Sigmoid colon (tissue), 6 donors: ENCODE measurements at regions not wholly inside any gene's neighbourhood (a gene's known extent, or its start where the extent isn't known, plus 50 kb on each side); places are given as distances from the start of the nearest gene placed in this dataset.

ENCODE experiments used
- DNase-seq: peaks from one replicate; pipeline ENCODE4 v3.0.0-alpha.2; 2019
- H3K27ac ChIP-seq, 4 donors: fragments of 200-600 bp; sonication (generic); one replicate each; pipeline ENCODE4 v1.5.1; 2016 to 2019; ENCODE audit warnings: mild to moderate bottlenecking in 1 of 4
- H3K27me3 ChIP-seq, 3 donors: fragments of 200-600 bp; sonication (generic); one replicate each; pipeline ENCODE4 v1.5.1; 2019; ENCODE audit warnings: mild to moderate bottlenecking in 1 of 3
- H3K36me3 ChIP-seq, 4 donors: fragments of 200-600 bp; sonication (generic); one replicate each; pipeline ENCODE4 v1.5.1; 2016 to 2019
- H3K4me1 ChIP-seq, 4 donors: fragments of 200-600 bp; sonication (generic); one replicate each; pipeline ENCODE4 v1.5.1; 2017 to 2019
- H3K4me3 ChIP-seq, 4 donors: fragments of 200-600 bp; sonication (generic); one replicate each; pipeline ENCODE4 v1.5.1; 2017 to 2019; ENCODE audit warnings: mild to moderate bottlenecking in 2 of 4, moderate library complexity in 1 of 4
- H3K9me3 ChIP-seq, 4 donors: fragments of 200-600 bp in 3 of 4; sonication (generic) in 3 of 4; one replicate each; pipeline versions ENCODE4 v1.5.1 to v1.6.1; 2013 to 2019
- CTCF ChIP-seq, 4 experiments: fragments of 450-650 bp in 3 of 4; fragments of 200-600 bp in 1 of 4; IDR thresholded peaks; one replicate each; pipeline ENCODE4 v1.5.1; 2016 to 2019; ENCODE audit warnings: antibody characterized with exemption in 4 of 4, mild to moderate bottlenecking in 3 of 4, moderate library complexity in 2 of 4
- EP300 ChIP-seq, 4 donors: sonication (generic); formaldehyde crosslinking; IDR thresholded peaks; one replicate each; pipeline ENCODE4 v1.6.1; 2017; ENCODE audit warnings: antibody characterized with exemption in 4 of 4
- POLR2A ChIP-seq, 2 donors: fragments of 450-650 bp; IDR thresholded peaks; one replicate each; pipeline ENCODE4 v1.6.1; 2016; ENCODE audit warnings: antibody characterized with exemption in 2 of 2, mild to moderate bottlenecking in 2 of 2, moderate library complexity in 2 of 2
- POLR2AphosphoS5 ChIP-seq, 4 donors: sonication (generic); formaldehyde crosslinking; IDR thresholded peaks; one replicate each; pipeline ENCODE4 v1.6.1; 2017; ENCODE audit warnings: antibody characterized with exemption in 4 of 4
- WGBS, 2 donors: extraction: QIAGEN DNeasy Blood & Tissue Kit; methylation state at CpG; one replicate each; pipeline ENCODE4 v1.1.7; 2013; 5-methylcytosine and 5-hydroxymethylcytosine counted together
- intact Hi-C: fragments of 100-400 bp; cut with DNase I; formaldehyde crosslinking; loops from one replicate; pipeline ENCODE4 v1.15.1; 2023
- donor health status: healthy with polysubstance abuse.
- donor health status: healthy.

- no peaks in the 10 kb centered on the region for H3K36me3 ChIP-seq
- DNase-seq, result no peak
- no peaks in the 10 kb centered on the region for H3K4me1 ChIP-seq
- H3K9me3 ChIP-seq, result no peaks in the 10 kb centered on the region
- no peak overlapping the region for H3K27ac ChIP-seq
- WGBS, 2 donors, result 91% methylated on average over 2 of the region's 2 CpGs
- intact Hi-C loops, result no loop called here
- TF ChIP-seq POLR2AphosphoS5 (IDR thresholded peaks at IDR 0.05) (no peak), CTCF (IDR thresholded peaks at IDR 0.05) (no peak), POLR2A (IDR thresholded peaks at IDR 0.05) (no peak), EP300 (IDR thresholded peaks at IDR 0.05) (no peak)
- no peak overlapping the region for H3K4me3 ChIP-seq
- H3K27me3 ChIP-seq, result peaks cover 0 to 2% (median 0%) of the 10 kb centered on the region in 3 donors
These were observed 206.6 kb downstream of the SHQ1 start for GRCh38 chr3:72641684-72642083.

- Histone ChIP-seq H3K4me1 (no peaks in the 10 kb centered on the region), H3K9me3 (no peaks in the 10 kb centered on the region), H3K27ac (no peak overlapping the region), H3K36me3 (no peaks in the 10 kb centered on the region), H3K4me3 (no peak overlapping the region), H3K27me3 (peaks cover 0 to 2% (median 0%) of the 10 kb centered on the region in 3 donors)
- WGBS, 2 donors, result 88 to 90% methylated on average over 4 of the region's 4 CpGs
- no peak for DNase-seq
- intact Hi-C loops, result no loop called here
- TF ChIP-seq CTCF (IDR thresholded peaks at IDR 0.05) (no peak), POLR2A (IDR thresholded peaks at IDR 0.05) (no peak), POLR2AphosphoS5 (IDR thresholded peaks at IDR 0.05) (no peak), EP300 (IDR thresholded peaks at IDR 0.05) (no peak)
These were observed 207.2 kb downstream of the SHQ1 start for GRCh38 chr3:72641072-72641471.

- intact Hi-C loops, result no loop called here
- no peaks in the 10 kb centered on the region for H3K4me1 ChIP-seq
- H3K4me3 ChIP-seq, result no peak overlapping the region
- 56 to 80% methylated on average over 8 of the region's 8 CpGs for WGBS, 2 donors
- no peak for TF ChIP-seq EP300 (IDR thresholded peaks at IDR 0.05)
- TF ChIP-seq POLR2AphosphoS5 (IDR thresholded peaks at IDR 0.05), result no peak
- TF ChIP-seq CTCF (IDR thresholded peaks at IDR 0.05), result no peak
- TF ChIP-seq POLR2A (IDR thresholded peaks at IDR 0.05), result no peak
- DNase-seq, result no peak
- H3K27ac ChIP-seq, result no peak overlapping the region
- H3K9me3 ChIP-seq, result no peaks in the 10 kb centered on the region
- no peaks in the 10 kb centered on the region for H3K36me3 ChIP-seq
- peaks cover 0 to 2% (median 0%) of the 10 kb centered on the region in 3 donors for H3K27me3 ChIP-seq
These were observed 211.2 kb downstream of the SHQ1 start for GRCh38 chr3:72636969-72637597.

GRCh38 chr3:72635551-72635950 lies 212.7 kb downstream of the SHQ1 start:
- intact Hi-C loops, result no loop called here
- H3K36me3 ChIP-seq, result no peaks in the 10 kb centered on the region
- no peaks in the 10 kb centered on the region for H3K4me1 ChIP-seq
- no peak overlapping the region for H3K27ac ChIP-seq
- TF ChIP-seq CTCF (IDR thresholded peaks at IDR 0.05) (no peak), POLR2AphosphoS5 (IDR thresholded peaks at IDR 0.05) (no peak), POLR2A (IDR thresholded peaks at IDR 0.05) (no peak), EP300 (IDR thresholded peaks at IDR 0.05) (no peak)
- no peak overlapping the region for H3K4me3 ChIP-seq
- H3K9me3 ChIP-seq, result no peaks in the 10 kb centered on the region
- DNase-seq, result no peak
- WGBS, 2 donors, result 87 to 93% methylated on average over 4 of the region's 4 CpGs
- H3K27me3 ChIP-seq, result no peaks in the 10 kb centered on the region

GRCh38 chr3:72634128-72634527 lies 214.1 kb downstream of the SHQ1 start:
- intact Hi-C loops, result no loop called here
- no peak for DNase-seq
- no peaks in the 10 kb centered on the region for H3K36me3 ChIP-seq
- no peaks in the 10 kb centered on the region for H3K9me3 ChIP-seq
- no peak overlapping the region for H3K27ac ChIP-seq
- H3K27me3 ChIP-seq, result no peaks in the 10 kb centered on the region
- H3K4me3 ChIP-seq, result no peak overlapping the region
- 82 to 88% methylated on average over 2 of the region's 2 CpGs for WGBS, 2 donors
- no peaks in the 10 kb centered on the region for H3K4me1 ChIP-seq
- TF ChIP-seq EP300 (IDR thresholded peaks at IDR 0.05) (no peak), POLR2A (IDR thresholded peaks at IDR 0.05) (no peak), POLR2AphosphoS5 (IDR thresholded peaks at IDR 0.05) (no peak), CTCF (IDR thresholded peaks at IDR 0.05) (no peak)
